Activated T-cell treated with anti-CD3 and anti-CD28 coated beads, Interleukin-2, amount 50 U/mL, for 24 hours (primary cell): ENCODE measurements at regions not wholly inside any gene's neighbourhood (a gene's known extent, or its start where the extent isn't known, plus 50 kb on each side); places are given as distances from the start of the nearest gene placed in this dataset.
"Not testable (repeated sequence)": the region's sequence is repeated elsewhere in the genome, so short reads cannot be mapped to it uniquely, and the experiment has no call there.

Experiments
- DNase-seq: peaks from one replicate; pipeline ENCODE4 v3.0.0-alpha.2; 2020
- H3K27ac Mint-ChIP-seq: 2 replicates; pipeline ENCODE4 v1.8.0; 2020; ENCODE audit warnings: mild to moderate bottlenecking, mixed read lengths
- H3K27me3 Mint-ChIP-seq: 2 replicates; pipeline ENCODE4 v1.8.0; 2020; ENCODE audit warnings: mixed read lengths
- H3K36me3 Mint-ChIP-seq: 2 replicates; pipeline ENCODE4 v1.8.0; 2020; ENCODE audit warnings: low read depth, mixed read lengths
- H3K4me1 Mint-ChIP-seq: 2 replicates; pipeline ENCODE4 v1.8.0; 2020; ENCODE audit warnings: low read depth, mixed read lengths
- H3K4me3 Mint-ChIP-seq: 2 replicates; pipeline ENCODE4 v1.8.0; 2020; ENCODE audit warnings: mild to moderate bottlenecking, moderate library complexity, mixed read lengths
- H3K9me3 Mint-ChIP-seq: 2 replicates; pipeline ENCODE4 v1.8.0; 2020; ENCODE audit warnings: mixed read lengths

- H3K4me1 Mint-ChIP-seq, result no peaks in the 10 kb centered on the region
- H3K4me3 Mint-ChIP-seq, result no peak overlapping the region
- H3K27me3 Mint-ChIP-seq, result no peaks in the 10 kb centered on the region
- peaks cover 3% of the 10 kb centered on the region for H3K9me3 Mint-ChIP-seq
- H3K27ac Mint-ChIP-seq, result no peak overlapping the region
- H3K36me3 Mint-ChIP-seq, result no peaks in the 10 kb centered on the region
- no peak for DNase-seq
These were observed 537.3 kb downstream of the MFSD1 start for GRCh38 chr3:159339131-159339530.

GRCh38 chr3:159340877-159341500 lies 539.1 kb downstream of the MFSD1 start:
- DNase-seq, result no peak
- no peaks in the 10 kb centered on the region for H3K27me3 Mint-ChIP-seq
- H3K4me1 Mint-ChIP-seq, result no peaks in the 10 kb centered on the region
- H3K27ac Mint-ChIP-seq, result no peak overlapping the region
- H3K9me3 Mint-ChIP-seq, result peaks cover 3% of the 10 kb centered on the region
- no peak overlapping the region for H3K4me3 Mint-ChIP-seq
- H3K36me3 Mint-ChIP-seq, result no peaks in the 10 kb centered on the region

GRCh38 chr3:159346271-159346903 lies 544.5 kb downstream of the MFSD1 start:
- no peak overlapping the region for H3K27ac Mint-ChIP-seq

GRCh38 chr3:159348431-159348830 lies 546.6 kb downstream of the MFSD1 start:
- no peaks in the 10 kb centered on the region for H3K27me3 Mint-ChIP-seq
- H3K4me1 Mint-ChIP-seq, result no peaks in the 10 kb centered on the region
- no peak overlapping the region for H3K27ac Mint-ChIP-seq
- H3K36me3 Mint-ChIP-seq, result no peaks in the 10 kb centered on the region
- DNase-seq, result no peak
- no peak overlapping the region for H3K4me3 Mint-ChIP-seq
- no peaks in the 10 kb centered on the region for H3K9me3 Mint-ChIP-seq

More at GRCh38 chr3:159346271-159346903, 544.5 kb downstream of the MFSD1 start:
- Mint-ChIP-seq H3K4me3 (no peak overlapping the region), H3K9me3 (no peaks in the 10 kb centered on the region), H3K4me1 (no peaks in the 10 kb centered on the region), H3K27me3 (no peaks in the 10 kb centered on the region), H3K36me3 (no peaks in the 10 kb centered on the region)
- no peak for DNase-seq

GRCh38 chr3:159356606-159357005 lies 554.8 kb downstream of the MFSD1 start:
- Mint-ChIP-seq H3K27me3 (no peaks in the 10 kb centered on the region), H3K9me3 (no peaks in the 10 kb centered on the region), H3K4me1 (no peaks in the 10 kb centered on the region)

GRCh38 chr3:159364511-159364910 lies 562.7 kb downstream of the MFSD1 start:
- Mint-ChIP-seq H3K9me3 (peaks cover 2% of the 10 kb centered on the region), H3K4me1 (no peaks in the 10 kb centered on the region), H3K4me3 (no peak overlapping the region), H3K27me3 (no peaks in the 10 kb centered on the region), H3K27ac (no peak overlapping the region), H3K36me3 (no peaks in the 10 kb centered on the region)
- DNase-seq, result no peak

More at GRCh38 chr3:159356606-159357005, 554.8 kb downstream of the MFSD1 start:
- H3K4me3 Mint-ChIP-seq, result no peak overlapping the region
- H3K27ac Mint-ChIP-seq, result no peak overlapping the region
- H3K36me3 Mint-ChIP-seq, result no peaks in the 10 kb centered on the region
- DNase-seq, result no peak

GRCh38 chr3:159366476-159366875 lies 564.6 kb downstream of the MFSD1 start:
- H3K27me3 Mint-ChIP-seq, result no peaks in the 10 kb centered on the region

GRCh38 chr3:159371961-159372360 lies 570.1 kb downstream of the MFSD1 start:
- H3K27ac Mint-ChIP-seq, result no peak overlapping the region
- no peaks in the 10 kb centered on the region for H3K27me3 Mint-ChIP-seq
- H3K36me3 Mint-ChIP-seq, result no peaks in the 10 kb centered on the region
- H3K4me3 Mint-ChIP-seq, result no peak overlapping the region
- H3K4me1 Mint-ChIP-seq, result no peaks in the 10 kb centered on the region
- H3K9me3 Mint-ChIP-seq, result peaks cover 2% of the 10 kb centered on the region
- DNase-seq, result no peak

More at GRCh38 chr3:159366476-159366875, 564.6 kb downstream of the MFSD1 start:
- H3K36me3 Mint-ChIP-seq, result no peaks in the 10 kb centered on the region
- no peak overlapping the region for H3K4me3 Mint-ChIP-seq
- DNase-seq, result no peak
- no peak overlapping the region for H3K27ac Mint-ChIP-seq
- H3K4me1 Mint-ChIP-seq, result no peaks in the 10 kb centered on the region
- H3K9me3 Mint-ChIP-seq, result peaks cover 2% of the 10 kb centered on the region

GRCh38 chr3:159378396-159379194 lies 576.7 kb downstream of the MFSD1 start:
- peaks cover 2% of the 10 kb centered on the region for H3K9me3 Mint-ChIP-seq
- no peak overlapping the region for H3K27ac Mint-ChIP-seq
- no peak for DNase-seq
- no peak overlapping the region for H3K4me3 Mint-ChIP-seq
- no peaks in the 10 kb centered on the region for H3K4me1 Mint-ChIP-seq
- no peaks in the 10 kb centered on the region for H3K27me3 Mint-ChIP-seq
- no peaks in the 10 kb centered on the region for H3K36me3 Mint-ChIP-seq

- Mint-ChIP-seq H3K4me3 (no peak overlapping the region), H3K27me3 (no peaks in the 10 kb centered on the region), H3K27ac (no peak overlapping the region), H3K36me3 (no peaks in the 10 kb centered on the region), H3K4me1 (no peaks in the 10 kb centered on the region), H3K9me3 (peaks cover 3% of the 10 kb centered on the region)
- DNase-seq, result no peak
These were observed 579.0 kb downstream of the MFSD1 start for GRCh38 chr3:159380891-159381290.

- Mint-ChIP-seq H3K4me3 (no peak overlapping the region), H3K4me1 (no peaks in the 10 kb centered on the region)
These were observed 588.9 kb downstream of the MFSD1 start for GRCh38 chr3:159390656-159391212.

GRCh38 chr3:159397683-159398082 lies 591.0 kb upstream of the IL12A start:
- not testable (repeated sequence) for H3K27ac Mint-ChIP-seq, H3K9me3 Mint-ChIP-seq, H3K4me1 Mint-ChIP-seq, H3K36me3 Mint-ChIP-seq, H3K27me3 Mint-ChIP-seq, H3K4me3 Mint-ChIP-seq, DNase-seq

More at GRCh38 chr3:159390656-159391212, 588.9 kb downstream of the MFSD1 start:
- DNase-seq, result no peak
- Mint-ChIP-seq H3K36me3 (no peaks in the 10 kb centered on the region), H3K27ac (no peak overlapping the region), H3K9me3 (peaks cover 7% of the 10 kb centered on the region), H3K27me3 (no peaks in the 10 kb centered on the region)

GRCh38 chr3:159401069-159401468 lies 587.6 kb upstream of the IL12A start:
- Mint-ChIP-seq H3K27me3 (no peaks in the 10 kb centered on the region), H3K9me3 (peaks cover 23% of the 10 kb centered on the region)

GRCh38 chr3:159409711-159410110 lies 578.9 kb upstream of the IL12A start:
- H3K27ac Mint-ChIP-seq, H3K27me3 Mint-ChIP-seq, DNase-seq, H3K4me1 Mint-ChIP-seq, H3K36me3 Mint-ChIP-seq, H3K4me3 Mint-ChIP-seq: not testable (repeated sequence)
- peaks cover 36% of the 10 kb centered on the region for H3K9me3 Mint-ChIP-seq

More at GRCh38 chr3:159401069-159401468, 587.6 kb upstream of the IL12A start:
- Mint-ChIP-seq H3K27ac (no peak overlapping the region), H3K4me3 (no peak overlapping the region), H3K4me1 (no peaks in the 10 kb centered on the region), H3K36me3 (no peaks in the 10 kb centered on the region)
- no peak for DNase-seq
